ENCODE measurements at regions not wholly inside any gene's neighbourhood (a gene's known extent, or its start where the extent isn't known, plus 50 kb on each side); places are given as distances from the start of the nearest gene placed in this dataset.

- intact Hi-C loops (cut with DNase I) = no loop called here
- Histone ChIP-seq H3K4me3 (no peak overlapping the region), H3K36me3 (replicated peaks in 1 of 2) (no peaks in the 10 kb centered on the region), H3K4me1 (replicated peaks in 1 of 2) (no peaks in the 10 kb centered on the region), H3K27me3 (no peaks in the 10 kb centered on the region), H3K27ac (no peak overlapping the region), H3K9me3 (replicated peaks in 1 of 3) (no peaks in the 10 kb centered on the region)
- TF ChIP-seq CTCF (IDR thresholded peaks at IDR 0.05) (no peak), POLR2A (IDR thresholded peaks at IDR 0.05) (no peak)
- DNase-seq = no peak
- WGBS, 4 donors = 73 to 80% (median 76%) methylated on average over 6 of the region's 6 CpGs
These were observed 157.9 kb upstream of the CRY1 start for GRCh38 chr12:107251288-107251687.

GRCh38 chr12:107253361-107253760, 160.0 kb upstream of the CRY1 start:
- no peak overlapping the region for H3K4me3 ChIP-seq
- DNase-seq = no peak
- H3K9me3 ChIP-seq (replicated peaks in 1 of 3) = no peaks in the 10 kb centered on the region
- no peak for TF ChIP-seq CTCF (IDR thresholded peaks at IDR 0.05)
- TF ChIP-seq POLR2A (IDR thresholded peaks at IDR 0.05) = no peak
- H3K27me3 ChIP-seq = no peaks in the 10 kb centered on the region
- no peaks in the 10 kb centered on the region for H3K36me3 ChIP-seq (replicated peaks in 1 of 2)
- H3K27ac ChIP-seq = no peak overlapping the region
- no peaks in the 10 kb centered on the region for H3K4me1 ChIP-seq (replicated peaks in 1 of 2)
- 64 to 100% (median 89%) methylated on average over 1 of the region's 1 CpG for WGBS, 4 donors
- intact Hi-C loops (cut with DNase I) = no loop called here

- WGBS, 4 donors = 70 to 80% (median 77%) methylated on average over 5 of the region's 5 CpGs
- DNase-seq = no peak
- Histone ChIP-seq H3K27me3 (no peaks in the 10 kb centered on the region), H3K36me3 (replicated peaks in 1 of 2) (no peaks in the 10 kb centered on the region), H3K27ac (no peak overlapping the region), H3K9me3 (replicated peaks in 1 of 3) (no peaks in the 10 kb centered on the region), H3K4me3 (no peak overlapping the region), H3K4me1 (replicated peaks in 1 of 2) (no peaks in the 10 kb centered on the region)
- no peak for TF ChIP-seq CTCF (IDR thresholded peaks at IDR 0.05)
- no peak for TF ChIP-seq POLR2A (IDR thresholded peaks at IDR 0.05)
- intact Hi-C loops (cut with DNase I) = no loop called here
These were observed 161.0 kb upstream of the CRY1 start for GRCh38 chr12:107254258-107254856.

GRCh38 chr12:107258780-107259179, 165.4 kb upstream of the CRY1 start:
- 74 to 82% (median 79%) methylated on average over 3 of the region's 3 CpGs for WGBS, 4 donors
- Histone ChIP-seq H3K4me3 (no peak overlapping the region), H3K4me1 (replicated peaks in 1 of 2) (no peaks in the 10 kb centered on the region), H3K9me3 (replicated peaks in 1 of 3) (no peaks in the 10 kb centered on the region), H3K27me3 (no peaks in the 10 kb centered on the region), H3K27ac (no peak overlapping the region), H3K36me3 (replicated peaks in 1 of 2) (no peaks in the 10 kb centered on the region)
- intact Hi-C loops (cut with DNase I) = no loop called here
- DNase-seq = no peak
- TF ChIP-seq POLR2A (IDR thresholded peaks at IDR 0.05) (no peak), CTCF (IDR thresholded peaks at IDR 0.05) (no peak)
